ENCODE measurements at regions not wholly inside any gene's neighbourhood (a gene's known extent, or its start where the extent isn't known, plus 50 kb on each side); places are given as distances from the start of the nearest gene placed in this dataset.
"Not testable (repeated sequence)": the region's sequence is repeated elsewhere in the genome, so short reads cannot be mapped to it uniquely, and the experiment has no call there.

DNA sequence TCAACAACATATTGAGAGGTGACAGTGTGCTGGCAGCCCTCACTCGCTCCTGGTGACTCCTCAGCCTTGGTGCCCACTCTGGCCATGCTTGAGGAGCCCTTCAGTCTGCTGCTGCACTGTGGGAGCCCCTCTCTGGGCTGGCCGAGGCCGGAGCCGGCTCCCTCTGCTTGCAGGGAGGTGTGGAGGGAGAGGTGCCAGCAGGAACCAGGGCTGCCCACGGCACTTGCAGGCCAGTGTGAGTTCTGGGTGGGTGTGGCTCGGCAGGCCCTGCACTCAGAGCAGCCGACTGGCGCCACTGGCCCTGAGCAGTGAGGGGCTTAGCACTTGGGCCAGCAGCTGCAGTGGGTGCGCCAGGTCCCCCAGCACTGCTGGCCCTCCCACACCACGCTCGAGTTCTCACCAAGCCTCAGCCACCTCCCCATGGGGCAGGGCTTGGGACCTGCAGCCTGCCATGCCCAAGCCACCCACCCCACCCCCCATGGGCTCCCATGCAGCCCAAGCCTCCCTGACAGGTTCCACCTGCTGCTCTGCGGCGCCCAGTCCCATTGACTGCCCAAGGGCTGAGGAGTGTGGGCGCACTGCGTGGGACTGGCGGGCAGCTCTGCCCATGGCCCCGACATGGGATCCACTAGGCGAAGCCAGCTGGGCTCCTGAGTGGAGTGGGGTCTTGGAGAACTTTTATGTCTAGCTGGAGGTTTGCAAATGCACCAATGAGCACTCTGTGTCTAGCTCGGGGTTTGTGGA lies 377.1 kb upstream of the ANKRD30A start:
- H2AFZ ChIP-seq, result no peak overlapping the region
- TF ChIP-seq, protein P1, sequence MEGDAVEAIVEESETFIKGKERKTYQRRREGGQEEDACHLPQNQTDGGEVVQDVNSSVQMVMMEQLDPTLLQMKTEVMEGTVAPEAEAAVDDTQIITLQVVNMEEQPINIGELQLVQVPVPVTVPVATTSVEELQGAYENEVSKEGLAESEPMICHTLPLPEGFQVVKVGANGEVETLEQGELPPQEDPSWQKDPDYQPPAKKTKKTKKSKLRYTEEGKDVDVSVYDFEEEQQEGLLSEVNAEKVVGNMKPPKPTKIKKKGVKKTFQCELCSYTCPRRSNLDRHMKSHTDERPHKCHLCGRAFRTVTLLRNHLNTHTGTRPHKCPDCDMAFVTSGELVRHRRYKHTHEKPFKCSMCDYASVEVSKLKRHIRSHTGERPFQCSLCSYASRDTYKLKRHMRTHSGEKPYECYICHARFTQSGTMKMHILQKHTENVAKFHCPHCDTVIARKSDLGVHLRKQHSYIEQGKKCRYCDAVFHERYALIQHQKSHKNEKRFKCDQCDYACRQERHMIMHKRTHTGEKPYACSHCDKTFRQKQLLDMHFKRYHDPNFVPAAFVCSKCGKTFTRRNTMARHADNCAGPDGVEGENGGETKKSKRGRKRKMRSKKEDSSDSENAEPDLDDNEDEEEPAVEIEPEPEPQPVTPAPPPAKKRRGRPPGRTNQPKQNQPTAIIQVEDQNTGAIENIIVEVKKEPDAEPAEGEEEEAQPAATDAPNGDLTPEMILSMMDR (IDR thresholded peaks at IDR 0.05), result no peak

DNA sequence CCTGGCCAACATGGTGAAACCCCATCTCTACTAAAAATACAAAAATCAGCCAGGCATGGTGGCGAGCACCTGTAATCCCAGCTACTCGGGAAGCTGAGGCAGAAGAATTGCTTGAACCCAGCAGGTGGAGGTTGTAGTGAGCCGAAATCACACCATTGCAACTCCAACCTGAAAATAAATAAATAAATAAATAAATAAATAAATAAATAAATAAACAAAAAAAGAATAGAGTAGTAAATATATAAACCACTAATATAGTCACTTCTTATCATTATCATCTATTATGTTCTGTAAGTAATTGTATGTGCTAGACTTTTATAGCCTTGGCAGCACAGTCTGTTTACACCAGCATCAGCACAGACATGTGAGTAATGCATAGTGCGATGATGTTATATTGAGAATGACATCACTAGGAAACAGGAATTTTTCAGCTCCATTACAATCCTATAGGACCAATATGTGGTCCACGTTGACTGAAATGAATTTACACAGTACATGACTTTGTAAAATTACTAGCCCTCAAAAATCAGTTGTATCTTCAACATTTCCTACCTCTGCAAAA lies 385.4 kb upstream of the ANKRD30A start:
- Histone ChIP-seq H3K27me3 (ENCODE audit: control insufficient read depth, insufficient read depth, low read length) (no peaks in the 10 kb centered on the region), H3K79me2 (no peaks in the 10 kb centered on the region), H2AFZ (no peak overlapping the region), H3K9ac (no peak overlapping the region), H3K9me3 (ENCODE audit: control insufficient read depth, low read length) (no peaks in the 10 kb centered on the region), H3K36me3 (ENCODE audit: control insufficient read depth, insufficient read depth, low read length) (no peaks in the 10 kb centered on the region), H3K4me2 (ENCODE audit: low read length) (no peak overlapping the region), H3K27ac (no peak overlapping the region), H3K4me1 (no peaks in the 10 kb centered on the region), H3K4me3 (ENCODE audit: low read depth, low read length) (no peak overlapping the region)
- TF ChIP-seq, protein P1 (IDR thresholded peaks at IDR 0.05), result no peak

More for the DNA sequence above, 377.1 kb upstream of the ANKRD30A start:
- Histone ChIP-seq H3K27ac (no peak overlapping the region), H3K9ac (no peak overlapping the region), H3K4me2 (ENCODE audit: low read length) (no peak overlapping the region), H3K27me3 (ENCODE audit: control insufficient read depth, insufficient read depth, low read length) (no peaks in the 10 kb centered on the region), H3K36me3 (ENCODE audit: control insufficient read depth, insufficient read depth, low read length) (no peaks in the 10 kb centered on the region), H3K9me3 (ENCODE audit: control insufficient read depth, low read length) (no peaks in the 10 kb centered on the region), H3K4me1 (no peaks in the 10 kb centered on the region), H3K4me3 (ENCODE audit: low read depth, low read length) (no peak overlapping the region), H3K79me2 (no peaks in the 10 kb centered on the region)

DNA sequence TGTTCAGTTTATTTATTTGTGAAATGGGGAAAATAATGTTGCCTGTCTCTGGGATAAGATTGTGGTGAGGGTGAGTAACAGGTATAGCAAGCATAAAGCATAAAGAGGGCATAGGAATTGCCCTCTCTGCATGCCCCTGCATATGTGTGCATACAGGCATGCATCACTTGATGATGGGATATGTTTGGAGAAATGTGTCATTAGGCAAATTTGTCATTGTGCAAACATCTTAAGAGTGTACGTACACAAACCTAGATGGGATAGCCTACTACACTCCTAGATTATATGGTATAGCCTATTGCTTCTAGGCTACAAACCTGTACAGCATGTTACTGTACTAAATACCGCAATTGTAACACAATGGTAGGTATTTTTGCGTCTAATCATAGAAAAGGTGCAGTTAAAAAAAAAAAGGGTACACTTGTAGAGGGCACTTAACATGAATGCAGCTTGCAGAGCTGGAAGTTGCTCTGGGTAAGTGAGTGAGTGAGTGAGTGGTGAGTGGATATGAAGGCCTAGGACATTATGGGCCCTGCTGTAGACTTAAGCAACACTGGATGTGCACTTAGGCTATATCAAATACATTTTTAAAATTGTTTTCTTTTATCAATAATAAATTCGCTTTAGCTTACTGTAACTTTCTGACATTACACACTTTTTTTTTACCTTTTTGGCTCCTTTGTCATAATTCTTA lies 386.5 kb upstream of the ANKRD30A start:
- Histone ChIP-seq H3K27ac (no peak overlapping the region), H3K4me2 (ENCODE audit: low read length) (no peak overlapping the region)
- TF ChIP-seq, protein P1 (IDR thresholded peaks at IDR 0.05), result no peak

DNA sequence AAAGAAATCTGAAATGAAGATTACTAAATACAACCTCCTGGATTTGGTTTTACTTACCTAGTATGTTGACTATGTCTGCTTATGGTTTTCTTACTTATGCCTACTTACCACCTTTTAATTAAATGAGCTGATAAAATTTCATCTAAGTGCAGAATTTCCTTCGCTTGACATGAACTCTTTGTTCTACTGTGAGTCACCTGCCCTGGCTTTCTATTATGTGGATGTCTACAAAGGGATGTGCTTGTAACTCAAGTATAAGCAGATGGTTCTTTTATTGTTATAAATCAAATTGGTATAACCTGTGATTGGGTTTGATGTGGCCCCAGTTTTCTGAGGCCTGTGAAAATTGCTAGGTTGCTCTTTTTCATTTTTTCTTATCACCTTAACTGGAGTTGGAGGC lies 389.1 kb upstream of the ANKRD30A start:
- no peaks in the 10 kb centered on the region for H3K4me1 ChIP-seq
- H3K36me3 ChIP-seq (ENCODE audit: control insufficient read depth, insufficient read depth, low read length), result no peaks in the 10 kb centered on the region
- no peaks in the 10 kb centered on the region for H3K79me2 ChIP-seq
- H3K4me3 ChIP-seq (ENCODE audit: low read depth, low read length), result no peak overlapping the region
- TF ChIP-seq, protein P1 (IDR thresholded peaks at IDR 0.05), result no peak
- H3K9me3 ChIP-seq (ENCODE audit: control insufficient read depth, low read length), result no peaks in the 10 kb centered on the region
- no peak overlapping the region for H2AFZ ChIP-seq
- H3K27me3 ChIP-seq (ENCODE audit: control insufficient read depth, insufficient read depth, low read length), result no peaks in the 10 kb centered on the region
- H3K27ac ChIP-seq, result no peak overlapping the region
- H3K9ac ChIP-seq, result no peak overlapping the region
- no peak overlapping the region for H3K4me2 ChIP-seq (ENCODE audit: low read length)

More for the DNA sequence above, 386.5 kb upstream of the ANKRD30A start:
- no peaks in the 10 kb centered on the region for H3K79me2 ChIP-seq
- H3K9ac ChIP-seq, result no peak overlapping the region
- no peak overlapping the region for H3K4me3 ChIP-seq (ENCODE audit: low read depth, low read length)
- H3K4me1 ChIP-seq, result no peaks in the 10 kb centered on the region
- no peak overlapping the region for H2AFZ ChIP-seq
- H3K9me3 ChIP-seq (ENCODE audit: control insufficient read depth, low read length), result no peaks in the 10 kb centered on the region
- no peaks in the 10 kb centered on the region for H3K27me3 ChIP-seq (ENCODE audit: control insufficient read depth, insufficient read depth, low read length)
- H3K36me3 ChIP-seq (ENCODE audit: control insufficient read depth, insufficient read depth, low read length), result no peaks in the 10 kb centered on the region

DNA sequence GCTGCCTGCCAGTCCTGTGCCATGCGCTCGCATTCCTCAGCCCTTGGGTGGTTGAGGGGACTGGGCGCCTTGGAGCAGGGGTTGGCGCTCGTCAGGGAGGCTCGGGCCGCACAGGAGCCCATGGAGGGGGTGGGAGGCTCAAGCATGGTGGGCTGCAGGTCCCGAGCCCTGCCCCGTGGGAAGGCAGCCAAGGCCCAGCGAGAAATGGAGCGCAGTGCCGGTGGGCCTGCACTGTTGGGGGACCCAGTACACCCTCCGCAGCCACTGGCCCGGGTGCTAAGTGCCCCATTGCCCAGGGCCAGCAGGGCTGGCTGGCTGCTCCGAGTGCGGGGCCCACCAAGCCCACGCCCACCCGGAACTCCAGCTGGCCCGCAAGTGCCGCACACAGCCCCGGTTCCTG lies 390.8 kb upstream of the ANKRD30A start:
- not testable (repeated sequence) for H3K9ac ChIP-seq; H3K4me3 ChIP-seq (ENCODE audit: low read depth, low read length); H3K79me2 ChIP-seq; H3K27me3 ChIP-seq (ENCODE audit: control insufficient read depth, insufficient read depth, low read length); H3K4me2 ChIP-seq (ENCODE audit: low read length); H3K4me1 ChIP-seq; H3K27ac ChIP-seq; H2AFZ ChIP-seq; H3K36me3 ChIP-seq (ENCODE audit: control insufficient read depth, insufficient read depth, low read length); H3K9me3 ChIP-seq (ENCODE audit: control insufficient read depth, low read length)

Data from parathyroid adenoma (tissue), 2 donors.